ENCODE measurements at regions not wholly inside any gene's neighbourhood (a gene's known extent, or its start where the extent isn't known, plus 50 kb on each side); places are given as distances from the start of the nearest gene placed in this dataset.

DNA sequence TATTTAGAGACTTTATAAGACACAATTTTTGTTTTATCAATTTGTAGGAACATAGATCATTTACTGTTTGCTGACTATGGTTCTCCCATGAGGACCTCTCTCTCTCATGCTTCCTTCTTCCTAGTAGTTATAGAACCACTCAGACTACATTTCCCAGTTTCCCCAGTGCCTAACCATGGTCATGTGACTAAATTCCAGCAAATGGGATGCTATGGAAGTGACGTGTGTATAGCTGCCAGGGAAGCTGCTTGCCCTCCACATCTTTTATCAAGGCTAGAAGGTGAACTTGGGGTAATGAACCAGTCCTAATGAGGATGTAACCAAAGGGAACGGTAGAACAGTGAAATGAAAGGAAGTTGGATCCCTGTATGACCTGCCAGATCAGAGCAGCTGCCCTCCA lies 184.0 kb downstream of the MIS18A start:
- peaks cover 0 to 6% (median 4%) of the 10 kb centered on the region in 5 donors for H3K9me3 Mint-ChIP-seq
- H3K4me1 Mint-ChIP-seq: no peaks in the 10 kb centered on the region
- Histone ChIP-seq H3K4me1 (ENCODE audit: insufficient read depth, low read length) (no peaks in the 10 kb centered on the region), H3K9me3 (ENCODE audit: low read length) (no peaks in the 10 kb centered on the region), H3K4me3 (ENCODE audit: low read length) (no peak overlapping the region), H3K27ac (ENCODE audit: low read depth, low read length) (no peak overlapping the region), H3K27me3 (ENCODE audit: insufficient read depth, low read length, poor library complexity, severe bottlenecking) (no peaks in the 10 kb centered on the region), H3K36me3 (ENCODE audit: insufficient read depth, low read length) (no peaks in the 10 kb centered on the region)
- H3K27ac Mint-ChIP-seq: no peak overlapping the region
- no peak for DNase-seq
- H3K4me3 Mint-ChIP-seq: no peak overlapping the region
- H3K27me3 Mint-ChIP-seq: peaks cover 14 to 26% of the 10 kb centered on the region in 2 donors
- CTCF ChIA-PET: no interaction called here
- POLR2A ChIA-PET: no interaction called here
- no peaks in the 10 kb centered on the region for H3K36me3 Mint-ChIP-seq

DNA sequence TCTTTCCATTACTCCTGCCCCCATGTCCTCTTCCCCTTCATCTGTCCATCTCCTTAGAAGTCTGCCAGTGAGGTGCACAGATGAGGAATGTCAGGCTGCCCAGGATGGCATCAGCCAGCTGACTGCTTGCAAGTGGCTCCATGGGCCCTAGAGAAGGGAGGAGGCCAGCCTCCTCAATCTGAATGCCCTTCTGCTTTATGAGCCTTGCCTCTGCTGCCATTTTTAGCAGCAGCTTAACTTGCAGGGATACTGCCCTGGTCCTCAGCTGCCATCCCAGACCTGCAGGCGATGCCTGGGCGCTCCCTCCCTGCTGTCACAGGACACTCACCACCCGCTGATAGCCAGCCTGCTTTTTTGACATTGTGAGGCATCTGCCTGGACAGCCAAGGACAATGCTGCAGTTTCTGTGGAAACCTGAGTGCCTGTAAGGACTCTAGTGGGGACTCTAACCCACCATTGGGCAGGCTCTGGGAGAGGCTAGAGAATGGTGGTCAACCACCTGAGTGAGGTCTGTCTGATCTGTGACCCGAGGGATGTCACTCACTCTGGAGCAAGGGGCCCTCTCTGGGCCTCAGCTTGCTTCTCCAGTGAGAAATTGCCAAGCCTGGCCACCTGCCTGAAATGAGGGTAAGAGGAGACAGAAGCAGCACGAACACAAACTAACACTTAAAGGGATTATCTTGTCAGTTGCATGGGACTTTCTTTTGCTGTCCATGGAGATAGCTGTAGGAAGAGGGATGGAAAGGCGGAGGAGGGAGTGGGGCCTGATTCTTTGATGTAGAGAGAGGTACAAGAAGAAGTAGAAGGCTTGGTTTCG lies 185.0 kb downstream of the MIS18A start:
- POLR2A ChIA-PET: no interaction called here
- Mint-ChIP-seq H3K4me1 (no peaks in the 10 kb centered on the region), H3K27ac (peak overlapping the region in 1 of 8 donors; percentile 37), H3K27me3 (peaks cover 14 to 26% of the 10 kb centered on the region in 2 donors), H3K4me3 (no peak overlapping the region), H3K9me3 (peaks cover 0 to 8% (median 4%) of the 10 kb centered on the region in 5 donors), H3K36me3 (no peaks in the 10 kb centered on the region)
- CTCF ChIA-PET: no interaction called here
- Histone ChIP-seq H3K36me3 (ENCODE audit: insufficient read depth, low read length) (no peaks in the 10 kb centered on the region), H3K4me1 (ENCODE audit: insufficient read depth, low read length) (no peaks in the 10 kb centered on the region), H3K27me3 (ENCODE audit: insufficient read depth, low read length, poor library complexity, severe bottlenecking) (no peaks in the 10 kb centered on the region), H3K27ac (ENCODE audit: low read depth, low read length) (no peak overlapping the region), H3K9me3 (ENCODE audit: low read length) (no peaks in the 10 kb centered on the region), H3K4me3 (ENCODE audit: low read length) (no peak overlapping the region)
- no peak for DNase-seq

DNA sequence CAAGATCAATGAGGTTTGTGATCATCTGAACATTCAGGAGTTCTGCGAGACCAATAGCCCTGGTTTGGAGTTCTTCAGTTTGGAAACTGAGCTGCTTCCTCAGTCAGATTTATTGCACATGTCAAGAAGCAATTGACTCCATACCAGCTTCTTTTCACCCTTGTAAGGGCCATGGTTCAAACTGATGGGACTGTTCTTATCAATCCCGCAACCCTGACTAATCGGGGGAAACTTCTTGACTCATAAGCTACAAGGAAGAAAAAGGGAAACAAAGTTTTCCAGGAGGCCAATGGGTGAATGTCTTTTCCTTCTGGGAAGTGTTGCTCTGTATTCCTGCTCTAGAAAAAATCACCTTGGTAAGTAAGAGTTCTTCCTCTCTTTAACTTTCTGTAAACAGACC lies 187.9 kb downstream of the MIS18A start:
- DNase-seq: no peak
- H3K4me3 Mint-ChIP-seq: no peak overlapping the region
- peaks cover 0 to 7% (median 4%) of the 10 kb centered on the region in 5 donors for H3K9me3 Mint-ChIP-seq
- H3K36me3 Mint-ChIP-seq: peaks cover 0 to 2% (median 0%) of the 10 kb centered on the region in 3 donors
- H3K27ac Mint-ChIP-seq: no peak overlapping the region
- Histone ChIP-seq H3K36me3 (ENCODE audit: insufficient read depth, low read length) (no peaks in the 10 kb centered on the region), H3K27ac (ENCODE audit: low read depth, low read length) (no peak overlapping the region), H3K4me1 (ENCODE audit: insufficient read depth, low read length) (no peaks in the 10 kb centered on the region), H3K4me3 (ENCODE audit: low read length) (no peak overlapping the region), H3K9me3 (ENCODE audit: low read length) (no peaks in the 10 kb centered on the region), H3K27me3 (ENCODE audit: insufficient read depth, low read length, poor library complexity, severe bottlenecking) (no peaks in the 10 kb centered on the region)
- no peaks in the 10 kb centered on the region for H3K4me1 Mint-ChIP-seq
- CTCF ChIA-PET: no interaction called here
- POLR2A ChIA-PET: no interaction called here
- H3K27me3 Mint-ChIP-seq: peaks cover 10 to 20% of the 10 kb centered on the region in 2 donors

DNA sequence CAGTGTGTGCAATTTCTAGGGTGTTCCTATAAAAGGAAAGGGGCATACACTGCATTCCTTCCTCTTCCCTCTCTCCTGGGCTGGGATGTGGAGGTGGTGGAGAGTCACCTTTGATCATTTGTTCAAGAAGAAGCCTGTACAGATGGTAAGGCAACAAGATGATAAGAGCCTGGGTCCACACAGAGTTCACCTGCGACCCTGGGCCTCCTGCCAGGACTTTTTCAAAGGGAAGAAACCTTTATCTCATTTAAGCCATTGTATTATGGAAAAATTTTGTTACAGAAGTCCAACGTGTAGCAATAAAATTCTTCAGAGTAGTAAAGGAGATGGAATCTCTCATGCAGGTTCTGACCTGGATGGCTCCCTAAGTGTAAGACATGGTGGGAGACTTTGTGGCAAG lies 189.1 kb downstream of the MIS18A start:
- Histone ChIP-seq H3K4me3 (ENCODE audit: low read length) (no peak overlapping the region), H3K27ac (ENCODE audit: low read depth, low read length) (no peak overlapping the region), H3K4me1 (ENCODE audit: insufficient read depth, low read length) (no peaks in the 10 kb centered on the region), H3K27me3 (ENCODE audit: insufficient read depth, low read length, poor library complexity, severe bottlenecking) (no peaks in the 10 kb centered on the region), H3K36me3 (ENCODE audit: insufficient read depth, low read length) (no peaks in the 10 kb centered on the region), H3K9me3 (ENCODE audit: low read length) (no peaks in the 10 kb centered on the region)
- POLR2A ChIA-PET: no interaction called here
- Mint-ChIP-seq H3K27ac (no peak overlapping the region), H3K4me3 (no peak overlapping the region), H3K27me3 (peaks cover 11 to 15% of the 10 kb centered on the region in 2 donors), H3K4me1 (no peaks in the 10 kb centered on the region), H3K9me3 (peaks cover 0 to 6% (median 4%) of the 10 kb centered on the region in 5 donors), H3K36me3 (peaks cover 0 to 4% (median 0%) of the 10 kb centered on the region in 3 donors)
- CTCF ChIA-PET: no interaction called here
- DNase-seq: no peak

DNA sequence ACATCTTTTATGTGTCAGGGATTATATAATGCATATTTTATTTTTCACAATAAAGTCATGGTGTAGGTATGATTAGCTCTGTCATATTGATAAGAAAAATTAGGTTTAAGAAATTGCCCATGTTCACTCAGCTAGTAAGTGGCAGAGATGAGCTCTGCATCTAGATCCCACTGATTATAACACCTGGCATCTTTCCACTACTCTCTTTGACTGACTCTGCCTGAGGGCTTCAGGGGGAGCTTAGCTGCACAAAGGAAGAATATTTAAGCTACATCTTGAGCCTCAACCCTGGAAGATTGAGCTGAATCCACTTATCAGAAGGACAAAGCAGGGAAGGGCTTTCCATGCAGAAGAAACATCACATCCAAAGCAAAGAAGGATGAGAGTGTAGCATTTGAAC lies 190.4 kb downstream of the MIS18A start:
- no peaks in the 10 kb centered on the region for H3K27me3 ChIP-seq (ENCODE audit: insufficient read depth, low read length, poor library complexity, severe bottlenecking)
- no peaks in the 10 kb centered on the region for H3K36me3 ChIP-seq (ENCODE audit: insufficient read depth, low read length)
- H3K27ac ChIP-seq (ENCODE audit: low read depth, low read length): no peak overlapping the region
- H3K27me3 Mint-ChIP-seq: peaks cover 5 to 8% of the 10 kb centered on the region in 2 donors
- no peaks in the 10 kb centered on the region for H3K4me1 Mint-ChIP-seq
- DNase-seq: no peak
- H3K9me3 Mint-ChIP-seq: peaks cover 0 to 6% (median 3%) of the 10 kb centered on the region in 5 donors
- no peak overlapping the region for H3K4me3 ChIP-seq (ENCODE audit: low read length)
- no peak overlapping the region for H3K27ac Mint-ChIP-seq
- ChIA-PET POLR2A (no interaction called here), CTCF (interaction anchor here (0.7 kb wide), 1 partner anchor 8 kb away, joined by 3 read pairs; no protein-coding TSS in a partner anchor)
- peaks cover 0 to 4% (median 0%) of the 10 kb centered on the region in 3 donors for H3K36me3 Mint-ChIP-seq
- H3K4me1 ChIP-seq (ENCODE audit: insufficient read depth, low read length): no peaks in the 10 kb centered on the region
- no peak overlapping the region for H3K4me3 Mint-ChIP-seq
- H3K9me3 ChIP-seq (ENCODE audit: low read length): no peaks in the 10 kb centered on the region

DNA sequence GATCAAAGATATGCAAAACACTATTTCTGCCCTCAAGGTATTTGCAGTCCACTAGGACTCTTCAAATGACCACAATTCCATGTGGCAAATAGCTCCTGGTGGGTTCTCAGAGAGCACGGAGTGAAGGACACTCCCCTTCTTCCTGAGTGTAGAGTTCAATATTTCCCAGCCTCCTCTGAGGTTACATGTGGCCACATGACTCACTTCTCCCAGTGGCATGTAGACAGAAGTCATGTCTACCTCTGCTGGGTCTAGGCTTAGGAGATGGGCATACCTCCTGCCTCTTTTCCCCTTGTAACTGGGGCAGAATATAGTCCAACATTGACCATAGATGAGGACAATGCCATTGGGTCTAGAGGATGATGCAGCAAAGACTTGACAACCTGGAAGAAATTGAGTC lies 191.4 kb downstream of the MIS18A start:
- Histone ChIP-seq H3K4me3 (ENCODE audit: low read length) (no peak overlapping the region), H3K27ac (ENCODE audit: low read depth, low read length) (no peak overlapping the region), H3K4me1 (ENCODE audit: insufficient read depth, low read length) (no peaks in the 10 kb centered on the region), H3K27me3 (ENCODE audit: insufficient read depth, low read length, poor library complexity, severe bottlenecking) (no peaks in the 10 kb centered on the region), H3K36me3 (ENCODE audit: insufficient read depth, low read length) (no peaks in the 10 kb centered on the region), H3K9me3 (ENCODE audit: low read length) (no peaks in the 10 kb centered on the region)
- ChIA-PET POLR2A (no interaction called here), CTCF (no interaction called here)
- H3K9me3 Mint-ChIP-seq: peaks cover 0 to 4% (median 3%) of the 10 kb centered on the region in 5 donors
- H3K27me3 Mint-ChIP-seq: peaks cover 4% of the 10 kb centered on the region in 2 donors
- H3K4me1 Mint-ChIP-seq: no peaks in the 10 kb centered on the region
- no peak overlapping the region for H3K4me3 Mint-ChIP-seq
- H3K27ac Mint-ChIP-seq: no peak overlapping the region
- DNase-seq: no peak
- H3K36me3 Mint-ChIP-seq: peaks cover 0 to 4% (median 0%) of the 10 kb centered on the region in 3 donors

DNA sequence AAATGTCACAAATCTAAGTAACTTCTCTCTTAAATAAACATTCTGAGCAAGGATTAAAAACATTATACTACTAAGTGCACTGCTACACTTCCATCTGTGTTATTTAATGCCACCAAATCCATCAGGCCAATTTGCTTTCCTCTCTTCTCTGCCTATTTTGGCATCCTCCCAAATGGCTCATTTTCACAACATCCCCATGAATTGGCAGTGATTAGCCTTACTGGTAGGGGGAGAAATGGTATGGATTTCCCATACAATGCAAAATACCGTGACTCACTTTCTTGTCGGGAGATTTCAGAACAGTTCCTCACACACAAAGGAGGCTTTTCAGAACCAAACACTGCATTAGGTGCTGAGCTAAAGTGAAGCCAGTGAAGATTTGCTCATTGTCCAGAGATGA lies 195.7 kb downstream of the MIS18A start:
- peaks cover 4 to 9% of the 10 kb centered on the region in 2 donors for H3K27me3 Mint-ChIP-seq
- Histone ChIP-seq H3K9me3 (ENCODE audit: low read length) (no peaks in the 10 kb centered on the region), H3K27ac (ENCODE audit: low read depth, low read length) (no peak overlapping the region), H3K4me3 (ENCODE audit: low read length) (no peak overlapping the region), H3K36me3 (ENCODE audit: insufficient read depth, low read length) (no peaks in the 10 kb centered on the region), H3K4me1 (ENCODE audit: insufficient read depth, low read length) (no peaks in the 10 kb centered on the region), H3K27me3 (ENCODE audit: insufficient read depth, low read length, poor library complexity, severe bottlenecking) (no peaks in the 10 kb centered on the region)
- CTCF ChIA-PET: no interaction called here
- H3K27ac Mint-ChIP-seq: no peak overlapping the region
- peaks cover 0 to 4% (median 0%) of the 10 kb centered on the region in 3 donors for H3K36me3 Mint-ChIP-seq
- H3K4me3 Mint-ChIP-seq: no peak overlapping the region
- DNase-seq: no peak
- no peaks in the 10 kb centered on the region for H3K4me1 Mint-ChIP-seq
- peaks cover 0 to 3% (median 0%) of the 10 kb centered on the region in 5 donors for H3K9me3 Mint-ChIP-seq
- POLR2A ChIA-PET: no interaction called here

DNA sequence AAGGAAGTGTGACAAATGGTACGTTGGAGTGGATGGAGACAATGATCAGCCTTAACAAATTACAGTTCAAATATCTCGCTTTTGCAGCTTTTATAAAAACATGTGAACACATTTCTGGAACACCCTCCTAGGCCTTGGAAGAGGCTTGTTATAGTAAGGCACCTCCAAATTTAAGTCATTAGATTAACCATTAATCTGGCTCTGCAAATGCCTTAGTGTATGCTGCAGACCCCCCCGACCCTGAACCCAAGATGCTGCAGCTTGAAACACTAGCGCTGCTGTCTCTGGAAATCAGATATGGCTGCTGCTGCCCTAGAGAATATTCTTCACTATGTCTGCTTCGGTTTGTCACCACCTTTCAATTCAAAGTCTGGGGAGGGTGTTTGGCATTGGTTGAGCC lies 196.4 kb downstream of the MIS18A start:
- Mint-ChIP-seq H3K27ac (no peak overlapping the region), H3K36me3 (peaks cover 0 to 4% (median 0%) of the 10 kb centered on the region in 3 donors), H3K4me3 (no peak overlapping the region), H3K4me1 (no peaks in the 10 kb centered on the region), H3K27me3 (peaks cover 4 to 9% of the 10 kb centered on the region in 2 donors), H3K9me3 (peaks cover 0 to 2% (median 0%) of the 10 kb centered on the region in 5 donors)
- no peak for DNase-seq
- no peaks in the 10 kb centered on the region for H3K9me3 ChIP-seq (ENCODE audit: low read length)
- no peaks in the 10 kb centered on the region for H3K36me3 ChIP-seq (ENCODE audit: insufficient read depth, low read length)
- no peaks in the 10 kb centered on the region for H3K27me3 ChIP-seq (ENCODE audit: insufficient read depth, low read length, poor library complexity, severe bottlenecking)
- ChIA-PET POLR2A (no interaction called here), CTCF (no interaction called here)
- no peaks in the 10 kb centered on the region for H3K4me1 ChIP-seq (ENCODE audit: insufficient read depth, low read length)
- no peak overlapping the region for H3K27ac ChIP-seq (ENCODE audit: low read depth, low read length)
- H3K4me3 ChIP-seq (ENCODE audit: low read length): no peak overlapping the region

Data from CD8-positive, alpha-beta memory T cell (primary cell).